Esophagus squamous epithelium (tissue), 4 donors: ENCODE measurements at regions not wholly inside any gene's neighbourhood (a gene's known extent, or its start where the extent isn't known, plus 50 kb on each side); places are given as distances from the start of the nearest gene placed in this dataset.

ENCODE experiments used
- CTCF ChIP-seq, 6 experiments: fragments of 450-650 bp in 4 of 6; fragments of 200-600 bp in 2 of 6; sonication (generic) in 2 of 6; IDR thresholded peaks; one replicate each; pipeline ENCODE4 v1.5.1; 2016 to 2019; ENCODE audit warnings: antibody characterized with exemption in 6 of 6, mild to moderate bottlenecking in 4 of 6, moderate library complexity in 4 of 6
- POLR2A ChIP-seq, 4 donors: fragments of 450-650 bp; IDR thresholded peaks; one replicate each; pipeline ENCODE4 v1.6.1; 2017; ENCODE audit warnings: antibody characterized with exemption in 4 of 4, mild to moderate bottlenecking in 4 of 4, moderate library complexity in 3 of 4

DNA sequence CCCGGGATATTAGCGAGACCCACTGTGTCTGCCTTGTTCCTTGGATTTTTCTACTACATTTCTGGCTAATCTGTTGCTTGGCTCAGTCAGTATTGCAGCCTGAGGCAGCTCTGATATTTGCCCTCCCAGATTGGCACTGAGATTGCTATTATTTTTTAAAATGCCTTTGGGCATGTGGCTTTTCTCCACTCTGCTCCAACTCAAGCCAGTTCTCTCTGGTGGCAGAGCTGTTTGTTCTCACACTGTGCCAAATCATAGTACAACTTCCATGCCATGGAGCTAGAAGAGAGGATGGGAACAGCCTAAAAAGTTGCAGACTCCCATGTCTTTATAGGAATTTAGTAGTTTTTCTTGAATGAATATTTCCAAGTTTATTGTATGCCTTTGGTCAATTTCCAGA, 155.9 kb upstream of the ATP10B start:
- TF ChIP-seq CTCF (IDR thresholded peaks at IDR 0.05) (no peak), POLR2A (IDR thresholded peaks at IDR 0.05) (no peak)
